WTC11 (cell line): ENCODE measurements at regions not wholly inside any gene's neighbourhood (a gene's known extent, or its start where the extent isn't known, plus 50 kb on each side); places are given as distances from the start of the nearest gene placed in this dataset.
"Not testable (repeated sequence)": the region's sequence is repeated elsewhere in the genome, so short reads cannot be mapped to it uniquely, and the experiment has no call there.

Experiments
- ATAC-seq: fragments of 200-7000 bp; cut with Tn5 transposase; 2 replicates; pipeline ENCODE4 v1.10.0; 2021; ENCODE audit warnings: mild to moderate bottlenecking, moderate library complexity
- CTCF ChIA-PET: fragments of 300-600 bp; sonication (Branson Sonifier 250); formaldehyde crosslinking; loops from one replicate; lab custom pipeline; 2021; ENCODE audit warnings: antibody characterized with exemption; lab: Charles Lee
- POLR2A ChIA-PET: fragments of 350-600 bp; sonication (Branson Sonifier 250); formaldehyde crosslinking; loops from one replicate; lab custom pipeline; 2021; ENCODE audit warnings: antibody characterized with exemption; lab: Charles Lee
- DNase-seq: peaks from one replicate; pipeline ENCODE4 v3.0.0; 2021; ENCODE audit warnings: low spot score
- H3K27ac Mint-ChIP-seq: 2 replicates; pipeline ENCODE4 v1.8.0; 2021; ENCODE audit warnings: mixed read lengths
- H3K27me3 Mint-ChIP-seq: 2 replicates; pipeline ENCODE4 v1.8.0; 2021; ENCODE audit warnings: low read depth, mild to moderate bottlenecking, moderate library complexity, mixed read lengths
- H3K36me3 Mint-ChIP-seq: 2 replicates; pipeline ENCODE4 v1.8.0; 2021; ENCODE audit warnings: mixed read lengths
- H3K4me1 Mint-ChIP-seq: 2 replicates; pipeline ENCODE4 v1.8.0; 2022; ENCODE audit warnings: mixed read lengths
- H3K4me3 Mint-ChIP-seq: 2 replicates; pipeline ENCODE4 v1.8.0; 2021; ENCODE audit warnings: mild to moderate bottlenecking, moderate library complexity, mixed read lengths
- H3K9me3 Mint-ChIP-seq: 2 replicates; pipeline ENCODE4 v1.8.0; 2021; ENCODE audit warnings: mixed read lengths
- ARID4B ChIP-seq: sonication (generic); formaldehyde crosslinking; IDR thresholded peaks from 2 replicates; pipeline ENCODE4 v1.8.0; 2023; ENCODE audit warnings: missing genetic modification reagents, mild to moderate bottlenecking, borderline replicate concordance
- ELF4 ChIP-seq: sonication (generic); formaldehyde crosslinking; IDR thresholded peaks from 2 replicates; pipeline ENCODE4 v1.8.1; 2022; ENCODE audit warnings: low read depth, mild to moderate bottlenecking, moderate library complexity, missing genetic modification reagents
- ETV6 ChIP-seq: sonication (generic); formaldehyde crosslinking; IDR thresholded peaks from 2 replicates; pipeline ENCODE4 v1.8.1; 2022; ENCODE audit warnings: mild to moderate bottlenecking, missing genetic modification reagents
- FOXP4 ChIP-seq: sonication (generic); formaldehyde crosslinking; IDR thresholded peaks from 2 replicates; pipeline ENCODE4 v1.8.0; 2022; ENCODE audit warnings: mild to moderate bottlenecking, missing genetic modification reagents
- GTF2I ChIP-seq: fragments of 250-450 bp; sonication (Bioruptor Pico); conservative IDR thresholded peaks from 2 replicates; pipeline ENCODE4 v1.4.0; 2021; ENCODE audit warnings: mild to moderate bottlenecking
- NFYB ChIP-seq: sonication (generic); formaldehyde crosslinking; conservative IDR thresholded peaks from 2 replicates; pipeline ENCODE4 v1.8.0; 2022; ENCODE audit warnings: low read depth, missing genetic modification reagents
- NR1H2 ChIP-seq: sonication (generic); formaldehyde crosslinking; IDR thresholded peaks from 2 replicates; pipeline ENCODE4 v1.9.0; 2021; ENCODE audit warnings: mild to moderate bottlenecking, moderate library complexity, missing genetic modification reagents
- NR3C1 ChIP-seq: sonication (generic); formaldehyde crosslinking; conservative IDR thresholded peaks from 2 replicates; pipeline ENCODE4 v1.8.1; 2023; ENCODE audit warnings: low read depth, mild to moderate bottlenecking, missing genetic modification reagents
- TEAD4 ChIP-seq: sonication (generic); formaldehyde crosslinking; IDR thresholded peaks from 2 replicates; pipeline ENCODE4 v1.8.0; 2022; ENCODE audit warnings: mild to moderate bottlenecking, missing genetic modification reagents
- TP53 ChIP-seq: sonication (generic); formaldehyde crosslinking; IDR thresholded peaks from 2 replicates; pipeline ENCODE4 v1.8.1; 2023; ENCODE audit warnings: mild to moderate bottlenecking, missing genetic modification reagents
- ZBTB21 ChIP-seq: sonication (generic); formaldehyde crosslinking; IDR thresholded peaks from 2 replicates; pipeline ENCODE4 v1.8.1; 2023; ENCODE audit warnings: mild to moderate bottlenecking, missing genetic modification reagents, borderline replicate concordance
- ZBTB43 ChIP-seq: sonication (generic); formaldehyde crosslinking; IDR thresholded peaks from 2 replicates; pipeline ENCODE4 v1.8.1; 2023; ENCODE audit warnings: mild to moderate bottlenecking, missing genetic modification reagents
- ZMAT4 ChIP-seq: fragments of 250-450 bp; sonication (Bioruptor Pico); IDR thresholded peaks from 2 replicates; pipeline ENCODE4 v1.9.0; 2021; ENCODE audit warnings: mild to moderate bottlenecking
- ZNF317 ChIP-seq: sonication (generic); formaldehyde crosslinking; IDR thresholded peaks from 2 replicates; pipeline ENCODE4 v1.8.1; 2023; ENCODE audit warnings: low read depth, mild to moderate bottlenecking, moderate library complexity, missing genetic modification reagents, borderline replicate concordance

GRCh38 chr14:106477600-106477999, 951.2 kb downstream of the TMEM121 start:
- ATAC-seq, CTCF ChIA-PET, POLR2A ChIA-PET, H3K4me3 Mint-ChIP-seq, H3K27me3 Mint-ChIP-seq, H3K27ac Mint-ChIP-seq, DNase-seq, H3K4me1 Mint-ChIP-seq: not testable (repeated sequence)
- Mint-ChIP-seq H3K36me3 (peaks cover 17% of the 10 kb centered on the region), H3K9me3 (peaks cover 25% of the 10 kb centered on the region)

GRCh38 chr14:106480287-106480686, 953.9 kb downstream of the TMEM121 start:
- H3K9me3 Mint-ChIP-seq, H3K27me3 Mint-ChIP-seq, H3K4me3 Mint-ChIP-seq, H3K36me3 Mint-ChIP-seq, CTCF ChIA-PET, DNase-seq, H3K27ac Mint-ChIP-seq, ATAC-seq, H3K4me1 Mint-ChIP-seq, POLR2A ChIA-PET: not testable (repeated sequence)

GRCh38 chr14:106482213-106482612, 955.8 kb downstream of the TMEM121 start:
- ATAC-seq, H3K4me1 Mint-ChIP-seq, CTCF ChIA-PET, POLR2A ChIA-PET, H3K27ac Mint-ChIP-seq, H3K4me3 Mint-ChIP-seq, H3K27me3 Mint-ChIP-seq, DNase-seq: not testable (repeated sequence)
- H3K36me3 Mint-ChIP-seq: peaks cover 19% of the 10 kb centered on the region; the same call in 1 of the 2 replicates
- H3K9me3 Mint-ChIP-seq: peaks cover 21% of the 10 kb centered on the region

- peaks cover 64% of the 10 kb centered on the region for H3K9me3 Mint-ChIP-seq
- POLR2A ChIA-PET: no interaction called here
Observed at GRCh38 chr14:106487600-106487999, 961.2 kb downstream of the TMEM121 start.

GRCh38 chr14:106488291-106488690, 961.9 kb downstream of the TMEM121 start:
- CTCF ChIA-PET: no interaction called here
- Mint-ChIP-seq H3K4me3 (no peak overlapping the region), H3K36me3 (peaks cover 65% of the 10 kb centered on the region), H3K27ac (no peak overlapping the region)
- no peak for DNase-seq
- POLR2A ChIA-PET: no interaction called here
- no peak for TF ChIP-seq FOXP4 (CRISPR knock-in tag)
- TF ChIP-seq, all 79 proteins: peak for 0
- Mint-ChIP-seq H3K27me3 (0 out of 2 replicates have a peak, but pooled peaks cover 2% of the 10 kb centered on the region), H3K9me3 (peaks cover 71% of the 10 kb centered on the region), H3K4me1 (no peaks in the 10 kb centered on the region)
- no peak for ATAC-seq

More at GRCh38 chr14:106487600-106487999, 961.2 kb downstream of the TMEM121 start:
- Mint-ChIP-seq H3K36me3 (peaks cover 60% of the 10 kb centered on the region), H3K4me3 (no peak overlapping the region)
- TF ChIP-seq ETV6 (CRISPR knock-in tag) (no peak), ELF4 (CRISPR knock-in tag) (no peak), NR1H2 (CRISPR knock-in tag) (no peak), NFYB (CRISPR knock-in tag) (no peak)
- TF ChIP-seq, all 79 proteins: peak for 0
- Mint-ChIP-seq H3K4me1 (no peaks in the 10 kb centered on the region), H3K27ac (no peak overlapping the region), H3K27me3 (0 out of 2 replicates have a peak, but pooled peaks cover 2% of the 10 kb centered on the region)
- CTCF ChIA-PET: no interaction called here
- no peak for ATAC-seq
- DNase-seq: no peak

- H3K4me1 Mint-ChIP-seq: no peaks in the 10 kb centered on the region
- peaks cover 79% of the 10 kb centered on the region for H3K9me3 Mint-ChIP-seq
- peaks cover 6% of the 10 kb centered on the region; the same call in 1 of the 2 replicates for H3K27me3 Mint-ChIP-seq
- DNase-seq (no peak), ATAC-seq (no peak)
- H3K4me3 Mint-ChIP-seq: no peak overlapping the region
- peaks cover 71% of the 10 kb centered on the region for H3K36me3 Mint-ChIP-seq
- CTCF ChIA-PET: no interaction called here
- POLR2A ChIA-PET: no interaction called here
- no peak overlapping the region for H3K27ac Mint-ChIP-seq
- TF ChIP-seq NR3C1 (CRISPR knock-in tag) (no peak), GTF2I (CRISPR knock-in tag) (no peak), TEAD4 (CRISPR knock-in tag) (no peak), ZBTB43 (CRISPR knock-in tag) (no peak), ZMAT4 (CRISPR knock-in tag) (no peak), ZBTB21 (no peak), ARID4B (no peak), TP53 (CRISPR knock-in tag) (no peak), ZNF317 (CRISPR knock-in tag) (no peak)
Observed at GRCh38 chr14:106489112-106489881, 962.9 kb downstream of the TMEM121 start.
